HepG2 (cell line): ENCODE measurements at regions not wholly inside any gene's neighbourhood (a gene's known extent, or its start where the extent isn't known, plus 50 kb on each side); places are given as distances from the start of the nearest gene placed in this dataset.

Source experiments
- ATAC-seq: fragments of 200-7000 bp; cut with Tn5 transposase; 3 replicates; pipeline ENCODE4 v1.9.1; 2020; ENCODE audit warnings: mild to moderate bottlenecking, moderate library complexity
- BruUV-seq: library from RNA; stranded (reverse); fragments of 400-500 nt; replicated peaks from 2 replicates; lab custom pipeline; 2021; lab: Mats Ljungman, UMichigan
- CTCF ChIA-PET: fragments of 300-600 bp; formaldehyde crosslinking; extraction: SDS; loops from one replicate; lab custom pipeline; 2021; ENCODE audit warnings: low total read pairs, inconsistent platforms, low intra/inter-chr PET ratio; lab: Yijun Ruan, JAX
- POLR2A ChIA-PET: fragments of 350-600 bp; sonication (Branson Sonifier 250); formaldehyde crosslinking; loops from one replicate; lab custom pipeline; 2020; ENCODE audit warnings: antibody characterized with exemption, inconsistent platforms; lab: Yijun Ruan, JAX
- DNase-seq: peaks from one replicate; pipeline ENCODE4 v3.0.0-alpha.2; 2015; ENCODE audit warnings: low spot score
- FAIRE-seq: peaks from 3 replicates; lab custom pipeline; 2011; peaks lifted over from hg19 to GRCh38; lab: Jason Lieb, UNC
- H2AFZ ChIP-seq: one replicate; pipeline ENCODE4 v1.6.1; 2011; ENCODE audit warnings: low read length, inconsistent platforms
- H3K27ac ChIP-seq: fragments of 300-600 bp; 3 replicates; pipeline ENCODE4 v1.8.0; 2011; ENCODE audit warnings: mixed run types, mild to moderate bottlenecking, mixed read lengths, low read length, inconsistent platforms; ENCODE audit not compliant: insufficient read depth; ENCODE audit errors: extremely low read length
- H3K27me3 ChIP-seq, 2 experiments: fragments of 200-600 bp in 1 of 2; 2 replicates in 1 of 2; 3 replicates in 1 of 2; pipeline versions ENCODE4 v1.6.0 to v1.8.0; 2011; ENCODE audit warnings: low read length in 2 of 2, mild to moderate bottlenecking in 2 of 2, moderate library complexity in 2 of 2, inconsistent platforms in 1 of 2; ENCODE audit not compliant: insufficient read depth in 2 of 2, control insufficient read depth in 1 of 2
- H3K36me3 ChIP-seq, 2 experiments: fragments of 200-600 bp in 1 of 2; replicated peaks in 1 of 2; 2 replicates in 1 of 2; 3 replicates in 1 of 2; pipeline versions ENCODE4 v1.5.1 to v1.8.0; 2011; ENCODE audit warnings: low read length in 2 of 2, inconsistent platforms in 1 of 2; ENCODE audit not compliant: insufficient read depth in 2 of 2, control insufficient read depth in 1 of 2
- H3K4me1 ChIP-seq: 2 replicates; pipeline ENCODE4 v1.5.1; 2012; ENCODE audit warnings: low read length, inconsistent platforms; ENCODE audit not compliant: insufficient read depth
- H3K4me2 ChIP-seq: 2 replicates; pipeline ENCODE4 v1.6.0; 2011; ENCODE audit warnings: low read depth, low read length, inconsistent platforms
- H3K4me3 ChIP-seq, 3 experiments: fragments of 200-600 bp in 1 of 3; sonication (generic), shearing (Covaris generic) in 1 of 3; replicated peaks in 1 of 3; 2 replicates each; pipeline ENCODE4 v1.5.1; 2011 to 2016; ENCODE audit warnings: low read length in 3 of 3, inconsistent platforms in 2 of 3, low read depth in 2 of 3, mild to moderate bottlenecking in 2 of 3, control low read depth in 1 of 3, mixed read lengths in 1 of 3; ENCODE audit not compliant: insufficient read depth in 1 of 3
- H3K79me2 ChIP-seq: one replicate; pipeline ENCODE4 v1.6.1; 2011; ENCODE audit warnings: low read length, inconsistent platforms; ENCODE audit not compliant: insufficient read depth
- H3K9ac ChIP-seq: 2 replicates; pipeline ENCODE4 v1.6.0; 2011; ENCODE audit warnings: mild to moderate bottlenecking, low read depth, low read length, inconsistent platforms; ENCODE audit not compliant: insufficient read depth
- H3K9me3 ChIP-seq: 2 replicates; pipeline ENCODE4 v1.5.1; 2012; ENCODE audit warnings: mild to moderate bottlenecking, low read length
- H4K20me1 ChIP-seq: 2 replicates; pipeline ENCODE4 v1.6.0; 2011; ENCODE audit warnings: inconsistent platforms, mild to moderate bottlenecking, low read length, moderate library complexity; ENCODE audit not compliant: insufficient read depth
- ARID2 ChIP-seq: sonication (generic); formaldehyde crosslinking; IDR thresholded peaks from 2 replicates; pipeline ENCODE4 v1.8.1; 2022; ENCODE audit warnings: mild to moderate bottlenecking, missing genetic modification reagents, borderline replicate concordance
- ASH2L ChIP-seq: fragments of 300-600, 200-600 bp; sonication (generic); IDR thresholded peaks from 2 replicates; pipeline ENCODE4 v1.7.0; 2017; ENCODE audit warnings: low read depth, mild to moderate bottlenecking, moderate library complexity, mixed read lengths, low read length; ENCODE audit not compliant: insufficient read length
- CBX1 ChIP-seq: IDR thresholded peaks from one replicate; pipeline ENCODE4 v1.6.1; 2016; ENCODE audit warnings: antibody characterized with exemption, low read depth
- CEBPB ChIP-seq: IDR thresholded peaks from 2 replicates; pipeline ENCODE4 v1.6.1; 2011; ENCODE audit warnings: low read depth, low read length, improper control_type of control experiment, borderline replicate concordance
- HDAC6 ChIP-seq: fragments of 200-600 bp; sonication (generic); IDR thresholded peaks from 2 replicates; pipeline ENCODE4 v1.7.0; 2017; ENCODE audit warnings: mild to moderate bottlenecking, antibody characterized with exemption, low read length, low read depth
- RCOR2 ChIP-seq: IDR thresholded peaks from 2 replicates; pipeline ENCODE4 v1.6.1; 2016; ENCODE audit warnings: missing biosample characterization, missing genetic modification reagents
- SNAPC5 ChIP-seq: sonication (generic); formaldehyde crosslinking; IDR thresholded peaks from 2 replicates; pipeline ENCODE4 v1.8.1; 2023; ENCODE audit warnings: mild to moderate bottlenecking, missing genetic modification reagents, borderline replicate concordance
- SRSF1 ChIP-seq: fragments of 200-400 bp; formaldehyde crosslinking; optimal IDR thresholded peaks from 2 replicates; pipeline ENCODE3; 2017; ENCODE audit warnings: mild to moderate bottlenecking, low read depth, low read length, moderate library complexity
- TCF7L2 ChIP-seq: IDR thresholded peaks from 2 replicates; pipeline ENCODE4 v1.6.1; 2011; ENCODE audit warnings: mild to moderate bottlenecking, low read depth, low read length, moderate library complexity
- ZBTB7A ChIP-seq: sonication (generic); formaldehyde crosslinking; IDR thresholded peaks from 2 replicates; pipeline ENCODE4 v1.8.0; 2022; ENCODE audit warnings: mild to moderate bottlenecking, missing genetic modification reagents
- ZNF354B ChIP-seq: sonication (generic); formaldehyde crosslinking; IDR thresholded peaks from 2 replicates; pipeline ENCODE4 v1.8.0; 2022; ENCODE audit warnings: mild to moderate bottlenecking, missing genetic modification reagents
- ZNF367 ChIP-seq: sonication (generic); formaldehyde crosslinking; IDR thresholded peaks from 2 replicates; pipeline ENCODE4 v1.4.0; 2020; ENCODE audit warnings: missing genetic modification reagents, borderline replicate concordance
- WGBS: methylation state at CpG from one replicate; pipeline ENCODE4 v1.1.6; 2017; ENCODE audit warnings: low lambda C conversion rate; 5-methylcytosine and 5-hydroxymethylcytosine counted together
- in situ Hi-C: cut with HindIII; loops from 2 replicates; pipeline ENCODE4 v1.10.0; 2017; ENCODE audit warnings: low pct_unique_long_range_greater_than_20kb; ENCODE audit not compliant: extremely low pct_ligation_motif_present
- intact Hi-C: fragments of 100-400 bp; cut with micrococcal nuclease; formaldehyde crosslinking; loops from one replicate; pipeline ENCODE4 v1.10.0; 2022; ENCODE audit not compliant: unreplicated experiment
- TF ChIP-seq, protein P1 (sequence below): sonication (generic); formaldehyde crosslinking; conservative IDR thresholded peaks from 2 replicates; pipeline ENCODE4 v1.4.0; 2020; ENCODE audit warnings: missing genetic modification reagents
- TF ChIP-seq, protein P2 (sequence below): sonication (generic); formaldehyde crosslinking; IDR thresholded peaks from 2 replicates; pipeline ENCODE4 v1.5.0; 2020; ENCODE audit warnings: mild to moderate bottlenecking, missing genetic modification reagents
- TF ChIP-seq, protein P3 (sequence below): sonication (generic); formaldehyde crosslinking; IDR thresholded peaks from 2 replicates; pipeline ENCODE4 v1.4.0; 2020; ENCODE audit warnings: missing genetic modification reagents
- TF ChIP-seq, protein P4 (sequence below): sonication (generic); formaldehyde crosslinking; conservative IDR thresholded peaks from 2 replicates; pipeline ENCODE4 v1.4.0; 2020; ENCODE audit warnings: mild to moderate bottlenecking, missing genetic modification reagents, moderate library complexity

GRCh38 chr20:50406610-50407136 lies 103.5 kb upstream of the PTPN1 start:
- no peaks in the 10 kb centered on the region for H3K79me2 ChIP-seq
- 55% methylated on average over 9 of the region's 9 CpGs for WGBS
- H3K27me3 ChIP-seq: no peaks in the 10 kb centered on the region
- DNase-seq (no peak), ATAC-seq (no peak), FAIRE-seq (peak; percentile 64)
- no peaks in the 10 kb centered on the region for H3K9me3 ChIP-seq
- in situ Hi-C loops (no loop called here), intact Hi-C loops (no loop called here)
- 0 out of 2 replicates have a peak overlapping the region, but pooled peaks have one; percentile 9 for H3K9ac ChIP-seq
- ChIA-PET POLR2A (interaction anchor here (0.8 to 9.9 kb wide), 16 partner anchors 9 to 218 kb away, joined by 3 to 299 read pairs (median 7); partner anchors contain the start of gene CEBPB), CTCF (no interaction called here)
- H3K4me1 ChIP-seq: peaks cover 91% of the 10 kb centered on the region
- H2AFZ ChIP-seq: no peak overlapping the region
- BruUV-seq: no TSS peak
- no peaks in the 10 kb centered on the region for H4K20me1 ChIP-seq
- H3K27ac ChIP-seq: peak overlapping the region; percentile 85
- H3K36me3 ChIP-seq: no peaks in the 10 kb centered on the region
- no peak overlapping the region for H3K4me3 ChIP-seq
- H3K4me2 ChIP-seq: peak overlapping the region; percentile 19; the same call in 1 of the 2 replicates
- TF ChIP-seq CBX1 (no peak), RCOR2 (CRISPR knock-in tag) (peak; percentile 93), SNAPC5 (CRISPR knock-in tag) (no peak), ASH2L (peak; percentile 11), ZNF354B (CRISPR knock-in tag) (no peak), TCF7L2 (no peak), CEBPB (peak; percentile 44; the same call in 1 of the 2 replicates), SRSF1 (no peak), ZNF367 (CRISPR knock-in tag) (no peak), HDAC6 (no peak), ZBTB7A (CRISPR knock-in tag) (no peak), ARID2 (no peak)
- TF ChIP-seq, protein P1, sequence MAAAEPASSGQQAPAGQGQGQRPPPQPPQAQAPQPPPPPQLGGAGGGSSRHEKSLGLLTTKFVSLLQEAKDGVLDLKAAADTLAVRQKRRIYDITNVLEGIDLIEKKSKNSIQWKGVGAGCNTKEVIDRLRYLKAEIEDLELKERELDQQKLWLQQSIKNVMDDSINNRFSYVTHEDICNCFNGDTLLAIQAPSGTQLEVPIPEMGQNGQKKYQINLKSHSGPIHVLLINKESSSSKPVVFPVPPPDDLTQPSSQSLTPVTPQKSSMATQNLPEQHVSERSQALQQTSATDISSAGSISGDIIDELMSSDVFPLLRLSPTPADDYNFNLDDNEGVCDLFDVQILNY: no peak
- TF ChIP-seq, protein P2, sequence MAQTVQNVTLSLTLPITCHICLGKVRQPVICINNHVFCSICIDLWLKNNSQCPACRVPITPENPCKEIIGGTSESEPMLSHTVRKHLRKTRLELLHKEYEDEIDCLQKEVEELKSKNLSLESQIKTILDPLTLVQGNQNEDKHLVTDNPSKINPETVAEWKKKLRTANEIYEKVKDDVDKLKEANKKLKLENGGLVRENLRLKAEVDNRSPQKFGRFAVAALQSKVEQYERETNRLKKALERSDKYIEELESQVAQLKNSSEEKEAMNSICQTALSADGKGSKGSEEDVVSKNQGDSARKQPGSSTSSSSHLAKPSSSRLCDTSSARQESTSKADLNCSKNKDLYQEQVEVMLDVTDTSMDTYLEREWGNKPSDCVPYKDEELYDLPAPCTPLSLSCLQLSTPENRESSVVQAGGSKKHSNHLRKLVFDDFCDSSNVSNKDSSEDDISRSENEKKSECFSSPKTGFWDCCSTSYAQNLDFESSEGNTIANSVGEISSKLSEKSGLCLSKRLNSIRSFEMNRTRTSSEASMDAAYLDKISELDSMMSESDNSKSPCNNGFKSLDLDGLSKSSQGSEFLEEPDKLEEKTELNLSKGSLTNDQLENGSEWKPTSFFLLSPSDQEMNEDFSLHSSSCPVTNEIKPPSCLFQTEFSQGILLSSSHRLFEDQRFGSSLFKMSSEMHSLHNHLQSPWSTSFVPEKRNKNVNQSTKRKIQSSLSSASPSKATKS (CRISPR knock-in tag): no peak
- TF ChIP-seq, protein P3, sequence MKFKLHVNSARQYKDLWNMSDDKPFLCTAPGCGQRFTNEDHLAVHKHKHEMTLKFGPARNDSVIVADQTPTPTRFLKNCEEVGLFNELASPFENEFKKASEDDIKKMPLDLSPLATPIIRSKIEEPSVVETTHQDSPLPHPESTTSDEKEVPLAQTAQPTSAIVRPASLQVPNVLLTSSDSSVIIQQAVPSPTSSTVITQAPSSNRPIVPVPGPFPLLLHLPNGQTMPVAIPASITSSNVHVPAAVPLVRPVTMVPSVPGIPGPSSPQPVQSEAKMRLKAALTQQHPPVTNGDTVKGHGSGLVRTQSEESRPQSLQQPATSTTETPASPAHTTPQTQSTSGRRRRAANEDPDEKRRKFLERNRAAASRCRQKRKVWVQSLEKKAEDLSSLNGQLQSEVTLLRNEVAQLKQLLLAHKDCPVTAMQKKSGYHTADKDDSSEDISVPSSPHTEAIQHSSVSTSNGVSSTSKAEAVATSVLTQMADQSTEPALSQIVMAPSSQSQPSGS (CRISPR knock-in tag): peak; percentile 34; the same call in 1 of the 2 replicates
- TF ChIP-seq, protein P4, sequence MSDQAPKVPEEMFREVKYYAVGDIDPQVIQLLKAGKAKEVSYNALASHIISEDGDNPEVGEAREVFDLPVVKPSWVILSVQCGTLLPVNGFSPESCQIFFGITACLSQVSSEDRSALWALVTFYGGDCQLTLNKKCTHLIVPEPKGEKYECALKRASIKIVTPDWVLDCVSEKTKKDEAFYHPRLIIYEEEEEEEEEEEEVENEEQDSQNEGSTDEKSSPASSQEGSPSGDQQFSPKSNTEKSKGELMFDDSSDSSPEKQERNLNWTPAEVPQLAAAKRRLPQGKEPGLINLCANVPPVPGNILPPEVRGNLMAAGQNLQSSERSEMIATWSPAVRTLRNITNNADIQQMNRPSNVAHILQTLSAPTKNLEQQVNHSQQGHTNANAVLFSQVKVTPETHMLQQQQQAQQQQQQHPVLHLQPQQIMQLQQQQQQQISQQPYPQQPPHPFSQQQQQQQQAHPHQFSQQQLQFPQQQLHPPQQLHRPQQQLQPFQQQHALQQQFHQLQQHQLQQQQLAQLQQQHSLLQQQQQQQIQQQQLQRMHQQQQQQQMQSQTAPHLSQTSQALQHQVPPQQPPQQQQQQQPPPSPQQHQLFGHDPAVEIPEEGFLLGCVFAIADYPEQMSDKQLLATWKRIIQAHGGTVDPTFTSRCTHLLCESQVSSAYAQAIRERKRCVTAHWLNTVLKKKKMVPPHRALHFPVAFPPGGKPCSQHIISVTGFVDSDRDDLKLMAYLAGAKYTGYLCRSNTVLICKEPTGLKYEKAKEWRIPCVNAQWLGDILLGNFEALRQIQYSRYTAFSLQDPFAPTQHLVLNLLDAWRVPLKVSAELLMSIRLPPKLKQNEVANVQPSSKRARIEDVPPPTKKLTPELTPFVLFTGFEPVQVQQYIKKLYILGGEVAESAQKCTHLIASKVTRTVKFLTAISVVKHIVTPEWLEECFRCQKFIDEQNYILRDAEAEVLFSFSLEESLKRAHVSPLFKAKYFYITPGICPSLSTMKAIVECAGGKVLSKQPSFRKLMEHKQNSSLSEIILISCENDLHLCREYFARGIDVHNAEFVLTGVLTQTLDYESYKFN (CRISPR knock-in tag): no peak
